Psoas muscle (tissue), 7 donors: ENCODE measurements at regions not wholly inside any gene's neighbourhood (a gene's known extent, or its start where the extent isn't known, plus 50 kb on each side); places are given as distances from the start of the nearest gene placed in this dataset.
"Not testable (repeated sequence)": the region's sequence is repeated elsewhere in the genome, so short reads cannot be mapped to it uniquely, and the experiment has no call there.

Experiments used
- ATAC-seq, 4 donors: fragments of 200-7000 bp; cut with Tn5 transposase; one replicate each; pipeline ENCODE4 v1.9.1; 2020; ENCODE audit warnings: moderate library complexity in 3 of 4, mild to moderate bottlenecking in 2 of 4
- DNase-seq, 2 donors: peaks; one replicate each; pipeline ENCODE4 v3.0.0-alpha.2; 2020
- H3K27ac ChIP-seq: fragments of 200-600 bp; one replicate; pipeline ENCODE4 v1.8.0; 2022
- H3K27me3 ChIP-seq, 3 donors: fragments of 200-600 bp in 1 of 3; one replicate each; pipeline versions ENCODE4 v1.6.1 to v1.8.0; 2013 to 2022; ENCODE audit warnings: low read length in 2 of 3, mild to moderate bottlenecking in 2 of 3, moderate library complexity in 1 of 3; ENCODE audit not compliant: insufficient read depth in 3 of 3
- H3K36me3 ChIP-seq, 2 donors: fragments of 200-600 bp in 1 of 2; one replicate each; pipeline versions ENCODE4 v1.6.1 to v1.8.0; 2013 to 2022; ENCODE audit warnings: low read depth in 1 of 2, mild to moderate bottlenecking in 1 of 2, moderate library complexity in 1 of 2; ENCODE audit not compliant: insufficient read depth in 1 of 2
- H3K4me1 ChIP-seq: fragments of 200-600 bp; one replicate; pipeline ENCODE4 v1.8.0; 2022
- H3K4me3 ChIP-seq: fragments of 200-600 bp; one replicate; pipeline ENCODE4 v1.8.0; 2022; ENCODE audit warnings: mild to moderate bottlenecking
- H3K9me3 ChIP-seq: fragments of 200-600 bp; one replicate; pipeline ENCODE4 v1.8.0; 2022
- WGBS, 3 donors: extraction: QIAGEN DNeasy Blood & Tissue Kit; methylation state at CpG; one replicate each; pipeline versions ENCODE4 v1.1.6 to v1.1.7; 2013; 5-methylcytosine and 5-hydroxymethylcytosine counted together
- intact Hi-C, 2 donors: fragments of 100-400 bp; cut with DNase I; formaldehyde crosslinking; loops; one replicate each; pipeline versions ENCODE4 v1.11.0 to v1.14.2; 2022
- TF ChIP-seq, protein P1 (sequence below): fragments of 200-600 bp; IDR thresholded peaks from one replicate; pipeline ENCODE4 v1.8.0; 2022; ENCODE audit warnings: antibody characterized with exemption
- donor health status: healthy with polysubstance abuse.
- donor health status: DM: no; HTN: no; CAD: no; lungs with moderate emphysema.
- donor health status: Bipolar disorder and iron deficiency.
- donor health status: healthy.
- donor health status: DM: yes; HTN: yes; CAD: no.
- donor health status: DM: no; HTN: no; CAD: no.
- donor health status: DM: yes; HTN: yes; CAD: no.

DNA sequence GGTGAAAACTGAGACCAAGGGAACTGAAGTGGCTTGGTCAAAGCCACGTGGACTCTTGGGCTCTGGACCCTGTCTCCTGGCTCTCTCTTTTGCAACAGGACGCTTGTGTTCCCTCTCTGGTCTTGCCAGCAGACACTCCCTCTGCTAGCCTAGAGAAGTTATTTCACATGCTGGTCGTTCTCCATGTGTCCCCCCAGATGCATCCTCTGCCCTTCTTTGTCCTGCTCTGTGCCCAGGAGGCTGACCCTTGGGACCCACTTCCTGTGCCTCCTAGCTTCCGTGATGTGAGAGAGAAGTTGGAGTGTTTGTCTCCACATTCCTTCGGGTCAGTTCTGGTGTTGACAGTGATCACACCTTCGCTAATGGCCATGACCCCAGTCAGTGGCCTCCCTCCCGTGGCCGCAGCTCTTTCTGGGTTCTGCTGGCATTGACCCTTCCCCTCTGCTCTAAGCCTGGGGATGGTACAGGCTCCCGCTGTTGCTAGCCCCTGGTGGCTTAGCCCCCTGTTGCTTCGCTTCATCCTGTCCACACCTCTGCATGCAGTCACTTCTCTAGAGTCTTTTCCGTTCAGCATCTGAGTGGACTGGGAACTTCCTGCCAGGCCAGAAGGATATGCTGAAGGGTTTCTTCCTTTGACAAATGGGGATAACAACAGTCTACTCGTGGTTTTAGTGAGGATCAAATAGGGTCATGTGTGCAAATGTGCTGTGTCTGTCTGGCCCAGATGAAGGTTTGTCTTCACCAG is 70.1 kb upstream of the BMP2 start:
- Histone ChIP-seq H3K36me3 (no peaks in the 10 kb centered on the region), H3K27me3 (no peaks in the 10 kb centered on the region), H3K27ac (no peak overlapping the region), H3K9me3 (no peaks in the 10 kb centered on the region), H3K4me3 (no peak overlapping the region), H3K4me1 (no peaks in the 10 kb centered on the region)
- no peak for DNase-seq
- TF ChIP-seq, protein P1, sequence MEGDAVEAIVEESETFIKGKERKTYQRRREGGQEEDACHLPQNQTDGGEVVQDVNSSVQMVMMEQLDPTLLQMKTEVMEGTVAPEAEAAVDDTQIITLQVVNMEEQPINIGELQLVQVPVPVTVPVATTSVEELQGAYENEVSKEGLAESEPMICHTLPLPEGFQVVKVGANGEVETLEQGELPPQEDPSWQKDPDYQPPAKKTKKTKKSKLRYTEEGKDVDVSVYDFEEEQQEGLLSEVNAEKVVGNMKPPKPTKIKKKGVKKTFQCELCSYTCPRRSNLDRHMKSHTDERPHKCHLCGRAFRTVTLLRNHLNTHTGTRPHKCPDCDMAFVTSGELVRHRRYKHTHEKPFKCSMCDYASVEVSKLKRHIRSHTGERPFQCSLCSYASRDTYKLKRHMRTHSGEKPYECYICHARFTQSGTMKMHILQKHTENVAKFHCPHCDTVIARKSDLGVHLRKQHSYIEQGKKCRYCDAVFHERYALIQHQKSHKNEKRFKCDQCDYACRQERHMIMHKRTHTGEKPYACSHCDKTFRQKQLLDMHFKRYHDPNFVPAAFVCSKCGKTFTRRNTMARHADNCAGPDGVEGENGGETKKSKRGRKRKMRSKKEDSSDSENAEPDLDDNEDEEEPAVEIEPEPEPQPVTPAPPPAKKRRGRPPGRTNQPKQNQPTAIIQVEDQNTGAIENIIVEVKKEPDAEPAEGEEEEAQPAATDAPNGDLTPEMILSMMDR, result no peak
- WGBS, 3 donors, result 66 to 79% (median 77%) methylated on average over 12 of the region's 12 CpGs
- intact Hi-C loops, result no loop called here
- no peak for ATAC-seq

DNA sequence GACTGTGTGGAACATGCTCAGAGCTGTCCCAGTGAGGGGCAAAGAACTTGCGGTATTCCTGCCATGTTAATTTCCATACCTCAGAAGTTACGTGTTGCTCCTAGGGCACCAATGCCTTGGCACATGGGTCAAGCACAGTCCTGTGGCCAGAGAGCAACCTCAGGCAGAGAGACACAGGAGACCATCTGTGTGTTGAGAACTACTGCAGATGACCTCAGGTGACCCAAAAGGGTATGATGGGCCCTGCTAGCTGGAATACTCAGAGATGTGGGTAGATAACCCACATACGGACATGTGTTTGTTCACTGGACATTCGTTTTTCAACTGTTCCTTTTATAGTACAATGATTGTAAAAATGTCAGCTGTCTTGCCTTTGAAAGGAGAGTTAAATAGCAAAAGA is 71.5 kb upstream of the BMP2 start:
- no peak overlapping the region for H3K4me3 ChIP-seq
- H3K27ac ChIP-seq, result no peak overlapping the region
- no peaks in the 10 kb centered on the region for H3K27me3 ChIP-seq
- no peak for ATAC-seq
- no peaks in the 10 kb centered on the region for H3K9me3 ChIP-seq
- no peak for DNase-seq
- H3K36me3 ChIP-seq, result no peaks in the 10 kb centered on the region
- 86 to 88% (median 87%) methylated on average over 4 of the region's 4 CpGs for WGBS, 3 donors
- TF ChIP-seq, protein P1, result no peak
- intact Hi-C loops, result no loop called here
- no peaks in the 10 kb centered on the region for H3K4me1 ChIP-seq

DNA sequence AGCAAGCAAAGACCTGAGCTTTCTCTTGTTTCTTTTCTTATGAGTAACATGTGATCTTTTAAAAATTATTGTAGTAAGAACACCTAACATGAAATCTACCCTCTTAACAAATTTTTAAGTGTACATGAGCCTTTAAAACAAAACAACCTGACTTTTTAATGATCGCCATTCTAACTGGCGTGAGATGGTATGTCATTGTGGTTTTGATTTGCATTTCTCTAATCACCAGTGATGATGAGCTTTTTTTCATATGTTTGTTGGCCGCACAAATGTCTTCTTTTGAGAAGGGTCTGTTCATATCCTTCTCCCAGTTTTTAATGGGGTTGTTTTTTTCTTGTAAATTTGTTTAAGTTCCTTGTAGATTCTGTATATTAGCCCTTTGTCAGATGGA is 73.7 kb upstream of the BMP2 start:
- H3K27me3 ChIP-seq, intact Hi-C loops, ATAC-seq, H3K9me3 ChIP-seq, H3K4me3 ChIP-seq, H3K27ac ChIP-seq, H3K4me1 ChIP-seq, H3K36me3 ChIP-seq, DNase-seq: not testable (repeated sequence)
- whole genome bisulfite sequencing, 3 donors, result 93 to 97% (median 96%) methylated on average over 3 of the region's 3 CpGs

DNA sequence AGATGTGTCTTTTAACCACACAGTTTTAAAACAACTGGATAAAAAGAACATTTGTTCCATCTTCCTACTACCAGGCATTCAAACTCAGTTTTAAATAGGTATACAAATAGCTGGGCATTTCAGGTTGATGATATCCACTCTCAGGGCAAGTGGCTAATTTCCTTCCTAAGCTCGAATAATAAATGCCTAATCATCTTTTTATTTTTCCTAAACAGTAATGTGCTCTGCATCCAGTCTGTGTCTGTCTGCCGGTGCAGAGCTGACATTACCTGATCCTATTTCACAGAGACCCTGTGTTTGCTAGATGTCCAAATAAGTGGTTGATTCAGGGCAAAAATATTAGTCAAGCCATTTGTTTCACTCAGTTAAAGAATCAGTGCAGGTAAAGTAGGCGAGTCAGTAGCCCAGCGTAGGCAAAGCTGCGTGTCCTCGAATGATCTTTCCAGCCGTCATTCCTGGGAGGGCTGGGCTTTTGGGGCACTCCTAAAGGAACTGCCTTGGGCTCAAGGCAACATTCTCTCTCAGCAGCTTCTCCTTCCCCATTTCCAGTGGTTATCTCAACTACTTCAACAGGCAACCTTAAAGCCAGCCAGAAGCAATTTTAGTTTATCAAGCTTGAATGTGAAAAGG is 74.2 kb upstream of the BMP2 start:
- Histone ChIP-seq H3K4me1 (no peaks in the 10 kb centered on the region), H3K4me3 (no peak overlapping the region), H3K9me3 (no peaks in the 10 kb centered on the region), H3K27me3 (no peaks in the 10 kb centered on the region), H3K36me3 (no peaks in the 10 kb centered on the region), H3K27ac (no peak overlapping the region)
- WGBS, 3 donors, result 34 to 52% (median 46%) methylated on average over 7 of the region's 7 CpGs
- intact Hi-C loops, result no loop called here
- ATAC-seq, result no peak
- TF ChIP-seq, protein P1, result no peak
- no peak for DNase-seq

DNA sequence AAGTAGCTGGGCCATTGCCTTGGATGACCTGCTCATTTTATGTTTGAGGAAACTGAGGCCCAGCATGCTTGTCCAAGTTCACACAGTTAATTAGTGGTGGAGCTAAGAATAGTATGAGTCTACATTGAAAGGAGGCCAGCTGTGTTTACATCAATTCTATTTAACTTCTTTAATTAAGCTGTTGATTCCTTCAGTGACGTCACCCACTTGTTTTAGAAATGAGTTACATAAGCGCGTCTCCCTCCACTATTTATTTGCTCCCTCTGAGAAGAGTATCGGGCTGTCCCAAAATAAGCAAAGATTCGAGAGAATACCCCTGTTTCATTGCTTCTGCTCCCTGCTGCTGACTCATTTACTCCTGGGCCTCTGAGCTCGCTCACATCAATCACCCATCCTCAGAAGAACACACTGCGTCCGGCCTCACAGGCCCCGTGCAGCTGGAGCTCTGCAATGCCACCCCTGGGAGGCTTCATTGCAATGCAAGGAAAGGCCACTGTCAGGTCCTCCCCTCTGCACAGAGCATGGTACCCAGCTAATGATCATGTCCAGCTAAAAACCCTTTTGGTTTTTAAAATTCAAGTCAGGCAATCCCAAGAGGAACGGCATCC is 74.8 kb upstream of the BMP2 start:
- WGBS, 3 donors, result 55 to 60% (median 58%) methylated on average over 10 of the region's 10 CpGs
- no peaks in the 10 kb centered on the region for H3K9me3 ChIP-seq
- no peak overlapping the region for H3K4me3 ChIP-seq
- H3K27ac ChIP-seq, result no peak overlapping the region
- intact Hi-C loops, result no loop called here
- TF ChIP-seq, protein P1, result no peak
- no peaks in the 10 kb centered on the region for H3K27me3 ChIP-seq
- DNase-seq, result peak in 1 of 2 donors; percentile 63
- ATAC-seq, result peak in 2 of 4 donors; percentile 39 to 48
- no peaks in the 10 kb centered on the region for H3K36me3 ChIP-seq
- H3K4me1 ChIP-seq, result no peaks in the 10 kb centered on the region
